IMR-90 (cell line): ENCODE measurements at regions not wholly inside any gene's neighbourhood (a gene's known extent, or its start where the extent isn't known, plus 50 kb on each side); places are given as distances from the start of the nearest gene placed in this dataset.

ENCODE experiments used
- ATAC-seq: fragments of 200-7000 bp; cut with Tn5 transposase; 2 replicates; pipeline ENCODE4 v1.9.1; 2020; ENCODE audit warnings: low read depth, mild to moderate bottlenecking, moderate library complexity
- BruUV-seq: library from RNA; stranded (reverse); fragments of 400-500 nt; replicated peaks from 2 replicates; lab custom pipeline; 2021; lab: Mats Ljungman, UMichigan
- CTCF ChIA-PET: fragments of 300-600 bp; formaldehyde crosslinking; extraction: SDS; loops from one replicate; lab custom pipeline; 2021; ENCODE audit warnings: antibody characterized with exemption; lab: Yijun Ruan, JAX
- POLR2A ChIA-PET: fragments of 300-600 bp; sonication (Branson Sonifier 250); formaldehyde crosslinking; loops from one replicate; lab custom pipeline; 2022; ENCODE audit warnings: antibody characterized with exemption; ENCODE audit not compliant: unreplicated experiment; lab: Charles Lee
- DNase-seq: peaks from one replicate; pipeline ENCODE4 v3.0.0; 2013
- H2AFZ ChIP-seq: replicated peaks from 2 replicates; pipeline ENCODE3; 2013; ENCODE audit warnings: low read length, mild to moderate bottlenecking; ENCODE audit not compliant: poor library complexity
- H2AK5ac ChIP-seq: 2 replicates; pipeline ENCODE4 v1.6.1; 2013; ENCODE audit warnings: low read depth, low read length, inconsistent platforms
- H2AK9ac ChIP-seq: replicated peaks from 2 replicates; pipeline ENCODE3; 2013; ENCODE audit warnings: mild to moderate bottlenecking, low read depth, low read length, moderate library complexity; ENCODE audit not compliant: poor library complexity
- H2BK120ac ChIP-seq: 2 replicates; pipeline ENCODE4 v1.6.1; 2013; ENCODE audit warnings: low read depth, low read length, inconsistent platforms
- H2BK15ac ChIP-seq: 3 replicates; pipeline ENCODE4 v1.6.1; 2013; ENCODE audit warnings: low read depth, low read length, inconsistent platforms
- H2BK20ac ChIP-seq: 2 replicates; pipeline ENCODE4 v1.6.1; 2013; ENCODE audit warnings: low read depth, mild to moderate bottlenecking, inconsistent platforms, low read length, moderate library complexity
- H2BK5ac ChIP-seq: 2 replicates; pipeline ENCODE4 v1.6.1; 2013; ENCODE audit warnings: mild to moderate bottlenecking, low read depth, low read length, inconsistent platforms; ENCODE audit not compliant: poor library complexity, severe bottlenecking
- H3K14ac ChIP-seq: replicated peaks from 2 replicates; pipeline ENCODE4 v1.6.1; 2013; ENCODE audit warnings: low read depth, low read length, inconsistent platforms
- H3K18ac ChIP-seq: 2 replicates; pipeline ENCODE4 v1.6.1; 2013; ENCODE audit warnings: low read depth, low read length, control low read depth
- H3K23ac ChIP-seq: 2 replicates; pipeline ENCODE4 v1.6.1; 2013; ENCODE audit warnings: low read depth, low read length, inconsistent platforms
- H3K27ac ChIP-seq: 2 replicates; pipeline ENCODE4 v1.5.1; 2013; ENCODE audit warnings: mild to moderate bottlenecking, control low read depth, low read length; ENCODE audit not compliant: insufficient read depth
- H3K27me3 ChIP-seq: 2 replicates; pipeline ENCODE4 v1.6.1; 2013; ENCODE audit warnings: low read length; ENCODE audit not compliant: control insufficient read depth, insufficient read depth
- H3K36me3 ChIP-seq: 2 replicates; pipeline ENCODE4 v1.6.1; 2013; ENCODE audit warnings: low read length, mixed read lengths; ENCODE audit not compliant: control insufficient read depth, insufficient read depth
- H3K4ac ChIP-seq: 2 replicates; pipeline ENCODE4 v1.6.1; 2013; ENCODE audit warnings: low read depth, low read length, inconsistent platforms
- H3K4me1 ChIP-seq: 2 replicates; pipeline ENCODE4 v1.6.1; 2013; ENCODE audit warnings: low read length, mixed read lengths; ENCODE audit not compliant: control insufficient read depth, insufficient read depth
- H3K4me2 ChIP-seq: 2 replicates; pipeline ENCODE4 v1.6.1; 2013; ENCODE audit warnings: low read depth, mild to moderate bottlenecking, control low read depth, low read length, moderate library complexity
- H3K4me3 ChIP-seq: 2 replicates; pipeline ENCODE4 v1.5.1; 2013; ENCODE audit warnings: low read depth, mild to moderate bottlenecking, control low read depth, low read length, moderate library complexity; ENCODE audit not compliant: insufficient read depth
- H3K56ac ChIP-seq: 2 replicates; pipeline ENCODE4 v1.6.1; 2013; ENCODE audit warnings: low read length, inconsistent platforms; ENCODE audit not compliant: insufficient read depth; ENCODE audit errors: extremely low read depth
- H3K79me1 ChIP-seq, 2 experiments: 2 replicates each; pipeline ENCODE4 v1.6.1; 2013; ENCODE audit warnings: low read length in 2 of 2, inconsistent platforms in 1 of 2, low read depth in 1 of 2
- H3K9ac ChIP-seq: 2 replicates; pipeline ENCODE4 v1.6.1; 2013; ENCODE audit warnings: low read depth, low read length, control low read depth
- H3K9me1 ChIP-seq: 2 replicates; pipeline ENCODE4 v1.6.1; 2013; ENCODE audit warnings: low read length, inconsistent platforms; ENCODE audit not compliant: insufficient read depth
- H3K9me3 ChIP-seq: 2 replicates; pipeline ENCODE4 v1.6.1; 2013; ENCODE audit warnings: low read length; ENCODE audit not compliant: control insufficient read depth, insufficient read depth
- H4K20me1 ChIP-seq: 2 replicates; pipeline ENCODE4 v1.6.1; 2013; ENCODE audit warnings: low read length, inconsistent platforms; ENCODE audit not compliant: insufficient read depth
- H4K5ac ChIP-seq: 2 replicates; pipeline ENCODE4 v1.6.1; 2013; ENCODE audit warnings: mild to moderate bottlenecking, low read depth, low read length, control low read depth
- H4K8ac ChIP-seq, 2 experiments: 2 replicates each; pipeline ENCODE4 v1.6.1; 2013; ENCODE audit warnings: low read depth in 2 of 2, low read length in 2 of 2, control low read depth in 1 of 2, inconsistent platforms in 1 of 2
- H4K91ac ChIP-seq: 2 replicates; pipeline ENCODE4 v1.6.1; 2013; ENCODE audit warnings: low read depth, low read length, inconsistent platforms; ENCODE audit not compliant: insufficient read depth
- BHLHE40 ChIP-seq: fragments of 150-350 bp; IDR thresholded peaks from 2 replicates; pipeline ENCODE4 v1.6.1; 2016; ENCODE audit warnings: mild to moderate bottlenecking, low read depth, low read length
- CEBPB ChIP-seq: IDR thresholded peaks from 2 replicates; pipeline ENCODE4 v1.6.1; 2012; ENCODE audit warnings: low read depth, low read length, improper control_type of control experiment
- CHD1 ChIP-seq: IDR thresholded peaks from 2 replicates; pipeline ENCODE4 v1.6.1; 2012; ENCODE audit warnings: low read depth, low read length, improper control_type of control experiment
- FOS ChIP-seq: fragments of 150-350 bp; IDR thresholded peaks from 2 replicates; pipeline ENCODE4 v1.6.1; 2016; ENCODE audit warnings: low read depth, low read length
- MAFK ChIP-seq: IDR thresholded peaks from 2 replicates; pipeline ENCODE4 v1.6.1; 2012; ENCODE audit warnings: low read depth, low read length, improper control_type of control experiment
- MAZ ChIP-seq: IDR thresholded peaks from 2 replicates; pipeline ENCODE4 v1.6.1; 2012; ENCODE audit warnings: low read depth, mild to moderate bottlenecking, low read length, improper control_type of control experiment, moderate library complexity, borderline replicate concordance
- MXI1 ChIP-seq: IDR thresholded peaks from 2 replicates; pipeline ENCODE4 v1.6.1; 2012; ENCODE audit warnings: low read depth, mild to moderate bottlenecking, low read length, moderate library complexity, borderline replicate concordance
- NFE2L2 ChIP-seq: fragments of 150-350 bp; IDR thresholded peaks from 2 replicates; pipeline ENCODE4 v1.6.1; 2016; ENCODE audit warnings: low read depth, mild to moderate bottlenecking, low read length
- POLR2A ChIP-seq: IDR thresholded peaks from 2 replicates; pipeline ENCODE4 v1.6.1; 2012; ENCODE audit warnings: mild to moderate bottlenecking, low read depth, low read length
- RCOR1 ChIP-seq: IDR thresholded peaks from 2 replicates; pipeline ENCODE4 v1.6.1; 2012; ENCODE audit warnings: mild to moderate bottlenecking, low read length, improper control_type of control experiment; ENCODE audit not compliant: insufficient replicate concordance
- RFX5 ChIP-seq: IDR thresholded peaks from 2 replicates; pipeline ENCODE4 v1.8.0; 2012; ENCODE audit warnings: low read depth, mild to moderate bottlenecking, low read length, moderate library complexity
- SMC3 ChIP-seq: fragments of 150-350 bp; IDR thresholded peaks from 2 replicates; pipeline ENCODE4 v1.6.1; 2016; ENCODE audit warnings: low read depth, mild to moderate bottlenecking, antibody characterized with exemption, low read length, moderate library complexity
- WGBS, 2 experiments: methylation state at CpG; one replicate each; pipeline versions ENCODE4 v1.1.5 to v1.1.7; 2013; ENCODE audit warnings: missing lambda C conversion rate in 2 of 2; ENCODE audit not compliant: insufficient read length in 1 of 2; ENCODE audit errors: extremely low coverage in 2 of 2; 5-methylcytosine and 5-hydroxymethylcytosine counted together
- dilution Hi-C: fragments of 300-500 bp; cut with HindIII; formaldehyde crosslinking; loops from one replicate; pipeline ENCODE4 v1.14.3; 2018; ENCODE audit warnings: low sequenced_read_pairs; ENCODE audit not compliant: unreplicated experiment
- in situ Hi-C: fragments of 300-500 bp; cut with MboI; formaldehyde crosslinking; loops from 3 replicates; pipeline ENCODE4 v1.14.3; 2019; ENCODE audit warnings: low sequenced_read_pairs, inconsistent platforms, mixed read lengths
- intact Hi-C: fragments of 100-400 bp; cut with micrococcal nuclease; formaldehyde crosslinking; loops from 2 replicates; pipeline ENCODE4 v1.10.0; 2022
- TF ChIP-seq, protein P1 (sequence below): fragments of 150-350 bp; IDR thresholded peaks from 2 replicates; pipeline ENCODE4 v1.6.1; 2017; ENCODE audit warnings: mild to moderate bottlenecking, antibody characterized with exemption, low read length, low read depth
- TF ChIP-seq, protein P2 (sequence below): fragments of 150-350 bp; IDR thresholded peaks from 2 replicates; pipeline ENCODE4 v1.6.1; 2016; ENCODE audit warnings: low read depth, mild to moderate bottlenecking, low read length, moderate library complexity, borderline replicate concordance
- TF ChIP-seq, protein P3 (sequence below): conservative IDR thresholded peaks from 2 replicates; pipeline ENCODE4 v1.5.1; 2012; ENCODE audit warnings: mild to moderate bottlenecking, low read depth, low read length, improper control_type of control experiment

DNA sequence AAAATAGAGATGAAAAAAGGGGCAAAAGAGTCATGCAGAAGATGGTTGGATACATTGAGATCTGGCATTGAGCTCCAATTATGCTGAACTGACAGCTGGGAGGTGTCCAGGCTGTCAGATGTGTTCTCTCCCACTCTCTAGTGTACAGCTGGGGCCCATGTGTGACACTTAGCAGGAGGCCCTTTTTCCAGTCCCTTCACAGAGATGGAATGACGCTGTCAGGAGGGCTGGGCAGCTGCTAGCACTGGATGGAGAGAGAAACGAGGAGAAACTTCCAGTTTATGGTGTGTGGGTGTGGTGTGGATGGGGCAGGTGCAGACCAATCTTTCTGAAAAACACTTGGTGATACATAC lies 437.7 kb upstream of the HS6ST1 start:
- no peak overlapping the region for H3K23ac ChIP-seq
- H3K4me1 ChIP-seq: no peaks in the 10 kb centered on the region
- no peak overlapping the region for H3K56ac ChIP-seq
- H4K91ac ChIP-seq: no peak overlapping the region
- in situ Hi-C loops: loop anchor here (10.0 kb wide), 1 partner anchor 432 kb away; no protein-coding TSS in a partner anchor
- ChIA-PET POLR2A (no interaction called here), CTCF (interaction anchor here (1.8 kb wide), 1 partner anchor 20 kb away, joined by 6 read pairs; no protein-coding TSS in a partner anchor)
- WGBS, 2 experiments: no CpG with 5 or more reads among the region's 2 CpGs
- no peak overlapping the region for H3K9ac ChIP-seq
- no peaks in the 10 kb centered on the region for H3K9me1 ChIP-seq
- no peak overlapping the region for H2BK20ac ChIP-seq
- no peak overlapping the region for H2BK120ac ChIP-seq
- H3K27ac ChIP-seq: no peak overlapping the region
- no peak overlapping the region for H3K4me2 ChIP-seq
- no peak overlapping the region for H2BK5ac ChIP-seq
- no peak overlapping the region for H2AK5ac ChIP-seq
- no peak for TF ChIP-seq FOS
- TF ChIP-seq, protein P1, sequence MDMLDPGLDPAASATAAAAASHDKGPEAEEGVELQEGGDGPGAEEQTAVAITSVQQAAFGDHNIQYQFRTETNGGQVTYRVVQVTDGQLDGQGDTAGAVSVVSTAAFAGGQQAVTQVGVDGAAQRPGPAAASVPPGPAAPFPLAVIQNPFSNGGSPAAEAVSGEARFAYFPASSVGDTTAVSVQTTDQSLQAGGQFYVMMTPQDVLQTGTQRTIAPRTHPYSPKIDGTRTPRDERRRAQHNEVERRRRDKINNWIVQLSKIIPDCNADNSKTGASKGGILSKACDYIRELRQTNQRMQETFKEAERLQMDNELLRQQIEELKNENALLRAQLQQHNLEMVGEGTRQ: no peak
- no peak for TF ChIP-seq POLR2A
- no peak for TF ChIP-seq CHD1
- TF ChIP-seq RCOR1: no peak
- no peak for TF ChIP-seq MAZ
- no peak for TF ChIP-seq NFE2L2
- no peak for TF ChIP-seq MXI1
- TF ChIP-seq MAFK: no peak
- no peak for TF ChIP-seq RFX5
- no peak for TF ChIP-seq SMC3
- no peak for TF ChIP-seq CEBPB
- TF ChIP-seq, protein P2, sequence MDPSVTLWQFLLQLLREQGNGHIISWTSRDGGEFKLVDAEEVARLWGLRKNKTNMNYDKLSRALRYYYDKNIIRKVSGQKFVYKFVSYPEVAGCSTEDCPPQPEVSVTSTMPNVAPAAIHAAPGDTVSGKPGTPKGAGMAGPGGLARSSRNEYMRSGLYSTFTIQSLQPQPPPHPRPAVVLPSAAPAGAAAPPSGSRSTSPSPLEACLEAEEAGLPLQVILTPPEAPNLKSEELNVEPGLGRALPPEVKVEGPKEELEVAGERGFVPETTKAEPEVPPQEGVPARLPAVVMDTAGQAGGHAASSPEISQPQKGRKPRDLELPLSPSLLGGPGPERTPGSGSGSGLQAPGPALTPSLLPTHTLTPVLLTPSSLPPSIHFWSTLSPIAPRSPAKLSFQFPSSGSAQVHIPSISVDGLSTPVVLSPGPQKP: no peak
- TF ChIP-seq, protein P3, sequence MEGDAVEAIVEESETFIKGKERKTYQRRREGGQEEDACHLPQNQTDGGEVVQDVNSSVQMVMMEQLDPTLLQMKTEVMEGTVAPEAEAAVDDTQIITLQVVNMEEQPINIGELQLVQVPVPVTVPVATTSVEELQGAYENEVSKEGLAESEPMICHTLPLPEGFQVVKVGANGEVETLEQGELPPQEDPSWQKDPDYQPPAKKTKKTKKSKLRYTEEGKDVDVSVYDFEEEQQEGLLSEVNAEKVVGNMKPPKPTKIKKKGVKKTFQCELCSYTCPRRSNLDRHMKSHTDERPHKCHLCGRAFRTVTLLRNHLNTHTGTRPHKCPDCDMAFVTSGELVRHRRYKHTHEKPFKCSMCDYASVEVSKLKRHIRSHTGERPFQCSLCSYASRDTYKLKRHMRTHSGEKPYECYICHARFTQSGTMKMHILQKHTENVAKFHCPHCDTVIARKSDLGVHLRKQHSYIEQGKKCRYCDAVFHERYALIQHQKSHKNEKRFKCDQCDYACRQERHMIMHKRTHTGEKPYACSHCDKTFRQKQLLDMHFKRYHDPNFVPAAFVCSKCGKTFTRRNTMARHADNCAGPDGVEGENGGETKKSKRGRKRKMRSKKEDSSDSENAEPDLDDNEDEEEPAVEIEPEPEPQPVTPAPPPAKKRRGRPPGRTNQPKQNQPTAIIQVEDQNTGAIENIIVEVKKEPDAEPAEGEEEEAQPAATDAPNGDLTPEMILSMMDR: no peak
- no peak for TF ChIP-seq BHLHE40
- no peak overlapping the region for H3K18ac ChIP-seq
- H3K4me3 ChIP-seq: no peak overlapping the region
- no peaks in the 10 kb centered on the region for H3K79me1 ChIP-seq
- intact Hi-C loops: loop anchor here (10.0 kb wide), 2 partner anchors 692 to 1088 kb away; no protein-coding TSS in a partner anchor
- no peak overlapping the region for H2AFZ ChIP-seq
- no peak for ATAC-seq
- no peak overlapping the region for H2BK15ac ChIP-seq
- no TSS peak for BruUV-seq
- no peak overlapping the region for H4K8ac ChIP-seq
- no peak for DNase-seq
- no peaks in the 10 kb centered on the region for H4K20me1 ChIP-seq
- dilution Hi-C loops: no loop called here
- H3K14ac ChIP-seq: no peak overlapping the region
- H3K4ac ChIP-seq: no peak overlapping the region
- no peak overlapping the region for H2AK9ac ChIP-seq
- H3K27me3 ChIP-seq: peaks cover 10% of the 10 kb centered on the region; the same call in 1 of the 2 replicates
- no peaks in the 10 kb centered on the region for H3K36me3 ChIP-seq
- no peak overlapping the region for H4K5ac ChIP-seq
- H3K9me3 ChIP-seq: no peaks in the 10 kb centered on the region
